ENCODE measurements at regions not wholly inside any gene's neighbourhood (a gene's known extent, or its start where the extent isn't known, plus 50 kb on each side); places are given as distances from the start of the nearest gene placed in this dataset.

GRCh38 chr5:82636591-82636990 lies 358.4 kb upstream of the RPS23 start:
- Histone ChIP-seq H2BK20ac (ENCODE audit: low read length) (no peak overlapping the region), H4K8ac (ENCODE audit: extremely low read depth, insufficient read depth, low read length) (no peak overlapping the region), H3K36me3 (ENCODE audit: control insufficient read depth in 2 of 4, insufficient read depth in 4 of 4, low read length in 3 of 4) (no peaks in the 10 kb centered on the region), H3K4me2 (ENCODE audit: insufficient read depth in 1 of 2, low read depth in 2 of 2, low read length in 2 of 2) (no peak overlapping the region), H3K14ac (ENCODE audit: insufficient read length) (no peak overlapping the region), H3K27me3 (replicated peaks in 1 of 4; ENCODE audit: control insufficient read depth in 3 of 4, extremely low read depth in 1 of 4, insufficient read depth in 3 of 4, low read length in 3 of 4) (no peaks in the 10 kb centered on the region), H2BK5ac (ENCODE audit: low read depth, low read length) (no peak overlapping the region), H3K23me2 (ENCODE audit: low read depth, low read length) (no peaks in the 10 kb centered on the region), H3K23ac (ENCODE audit: insufficient read length) (no peak overlapping the region), H3K79me2 (ENCODE audit: control insufficient read depth in 1 of 2, insufficient read depth in 2 of 2, low read length in 2 of 2) (no peaks in the 10 kb centered on the region), H4K91ac (replicated peaks; ENCODE audit: insufficient read length, low read length) (no peak overlapping the region), H2AFZ (ENCODE audit: low read length) (no peak overlapping the region), H3K4me3 (ENCODE audit: extremely low read depth in 1 of 4, insufficient read depth in 2 of 4, low read depth in 3 of 4, low read length in 4 of 4) (no peak overlapping the region), H3K4me1 (replicated peaks in 1 of 4; ENCODE audit: control insufficient read depth in 3 of 4, insufficient read depth in 4 of 4, low read length in 3 of 4) (peaks cover 0 to 6% (median 3%) of the 10 kb centered on the region in 4 experiments; a peak in 4 of 7 replicates), H3K9ac (replicated peaks in 1 of 4; ENCODE audit: extremely low read depth in 1 of 4, low read depth in 3 of 4, low read length in 3 of 4) (no peak overlapping the region), H3K79me1 (ENCODE audit: low read depth, low read length) (no peaks in the 10 kb centered on the region), H4K20me1 (replicated peaks in 1 of 2; ENCODE audit: control insufficient read depth in 1 of 2, insufficient read depth in 2 of 2, low read length in 2 of 2) (no peaks in the 10 kb centered on the region), H3K27ac (ENCODE audit: low read depth, low read length) (no peak overlapping the region), H2BK120ac (replicated peaks; ENCODE audit: low read depth, low read length) (no peak overlapping the region), H2BK15ac (ENCODE audit: low read length) (no peak overlapping the region), H3K18ac (ENCODE audit: extremely low read depth, low read length) (no peak overlapping the region), H3K56ac (replicated peaks; ENCODE audit: insufficient read length, low read depth, low read length) (no peak overlapping the region), H2AK5ac (ENCODE audit: low read depth, low read length) (no peak overlapping the region), H3K4ac (replicated peaks; ENCODE audit: insufficient read length, low read depth, low read length) (no peak overlapping the region), H4K5ac (ENCODE audit: insufficient read length, low read depth, low read length) (no peak overlapping the region), H3K9me3 (ENCODE audit: insufficient read depth in 2 of 2, low read depth in 1 of 2, low read length in 1 of 2) (no peaks in the 10 kb centered on the region), H2BK12ac (ENCODE audit: low read depth, low read length) (no peak overlapping the region)
- no peak for FAIRE-seq
- 79% methylated on average over 1 of the region's 1 CpG; no CpG with 5 or more reads in 1 of the 2 experiments for WGBS, 2 experiments (ENCODE audit: extremely low coverage in 1 of 2, insufficient coverage in 1 of 2, insufficient read length in 1 of 2, insufficient replicate concordance in 2 of 2, low coverage in 1 of 2, low lambda C conversion rate in 2 of 2, missing lambda C conversion rate in 1 of 2)
- no peak for DNase-seq (ENCODE audit: low read depth in 1 of 2, low spot score in 2 of 2)
- ChIA-PET POLR2A (ENCODE audit: partially characterized antibody) (interaction anchor here (0.6 kb wide), 1 partner anchor 432 kb away, joined by 3 read pairs; no protein-coding TSS in a partner anchor), CTCF (ENCODE audit: partially characterized antibody) (interaction anchor here (0.5 to 1.5 kb wide), 2 partner anchors 269 to 272 kb away, joined by 3 read pairs; no protein-coding TSS in a partner anchor)
- TF ChIP-seq SIRT6 (IDR thresholded peaks at IDR 0.05; ENCODE audit: low read length) = no peak
- no peak for TF ChIP-seq EZH2 (IDR thresholded peaks at IDR 0.05; ENCODE audit: low read depth, low read length, severe bottlenecking)
- TF ChIP-seq HDAC6 (IDR thresholded peaks at IDR 0.05; ENCODE audit: low read depth, low read length) = no peak
- no peak for TF ChIP-seq SIN3A (conservative IDR thresholded peaks at IDR 0.05 in 1 of 2, IDR thresholded peaks at IDR 0.05 in 1 of 2; ENCODE audit: low read depth in 1 of 2, low read length in 2 of 2)
- TF ChIP-seq BCL11A (IDR thresholded peaks at IDR 0.05; ENCODE audit: low read depth in 2 of 2, low read length in 2 of 2) = no peak
- TF ChIP-seq RFX5 (IDR thresholded peaks at IDR 0.05; ENCODE audit: borderline replicate concordance, low read depth, low read length) = no peak
- TF ChIP-seq MAX (IDR thresholded peaks at IDR 0.05) = no peak
- TF ChIP-seq SP4 (IDR thresholded peaks at IDR 0.05; ENCODE audit: low read length) = no peak
- TF ChIP-seq SP2 (IDR thresholded peaks at IDR 0.05; ENCODE audit: low read length) = no peak
- no peak for TF ChIP-seq ATF2 (IDR thresholded peaks at IDR 0.05; ENCODE audit: low read length)
- no peak for TF ChIP-seq FOSL1 (IDR thresholded peaks at IDR 0.05; ENCODE audit: insufficient read depth, low read depth, low read length)
- TF ChIP-seq SP1 (IDR thresholded peaks at IDR 0.05; ENCODE audit: low read depth, low read length) = no peak
- no peak for TF ChIP-seq BRCA1 (IDR thresholded peaks at IDR 0.05; ENCODE audit: low read depth, low read length)

Measured in H1 (cell line).